Heart left ventricle (tissue), 16 donors: ENCODE measurements at regions not wholly inside any gene's neighbourhood (a gene's known extent, or its start where the extent isn't known, plus 50 kb on each side); places are given as distances from the start of the nearest gene placed in this dataset.
A peak's percentile ranks its signal among the peaks of the same experiment; 100 is the strongest.

Experiments used
- ATAC-seq, 4 donors: fragments of 200-7000 bp; cut with Tn5 transposase; one replicate each; pipeline ENCODE4 v1.9.1; 2020 to 2022; ENCODE audit warnings: moderate library complexity in 4 of 4, mild to moderate bottlenecking in 3 of 4, moderate number of reproducible peaks in 1 of 4
- DNase-seq, 5 donors: peaks; one replicate each; pipeline ENCODE4 v3.0.0-alpha.2; 2020
- H3K27ac ChIP-seq, 12 donors: fragments of 200-600 bp; sonication (generic) in 4 of 12; one replicate each; pipeline versions ENCODE4 v1.5.0 to v1.8.0; 2016 to 2022; ENCODE audit warnings: mild to moderate bottlenecking in 2 of 12
- H3K27me3 ChIP-seq, 9 donors: fragments of 200-600 bp; sonication (generic) in 2 of 9; one replicate each; pipeline versions ENCODE4 v1.5.1 to v1.8.0; 2016 to 2022; ENCODE audit warnings: mild to moderate bottlenecking in 3 of 9
- H3K36me3 ChIP-seq, 9 donors: fragments of 200-600 bp; sonication (generic) in 2 of 9; one replicate each; pipeline versions ENCODE4 v1.5.0 to v1.8.0; 2018 to 2022; ENCODE audit warnings: mild to moderate bottlenecking in 2 of 9
- H3K4me1 ChIP-seq, 12 donors: fragments of 200-600 bp; sonication (generic) in 4 of 12; one replicate each; pipeline versions ENCODE4 v1.5.0 to v1.8.0; 2016 to 2022; ENCODE audit warnings: mild to moderate bottlenecking in 3 of 12
- H3K4me3 ChIP-seq, 12 donors: fragments of 200-600 bp; sonication (generic) in 4 of 12; one replicate each; pipeline versions ENCODE4 v1.5.0 to v1.8.0; 2017 to 2022; ENCODE audit warnings: mild to moderate bottlenecking in 9 of 12, moderate library complexity in 4 of 12
- H3K9me3 ChIP-seq, 12 donors: fragments of 200-600 bp; sonication (generic) in 4 of 12; one replicate each; pipeline versions ENCODE4 v1.5.0 to v1.8.0; 2016 to 2022; ENCODE audit warnings: mild to moderate bottlenecking in 1 of 12
- POLR2A ChIP-seq, 2 donors: fragments of 450-650 bp; IDR thresholded peaks; one replicate each; pipeline ENCODE4 v1.6.1; 2017; ENCODE audit warnings: antibody characterized with exemption in 2 of 2, mild to moderate bottlenecking in 2 of 2, moderate library complexity in 2 of 2
- WGBS, 4 donors: extraction: QIAGEN DNeasy Blood & Tissue Kit in 2 of 4; methylation state at CpG; one replicate each; pipeline versions ENCODE4 v1.1.5 to v1.1.7; 2013 to 2018; 5-methylcytosine and 5-hydroxymethylcytosine counted together
- intact Hi-C, 10 donors: fragments of 100-400 bp; cut with DNase I; formaldehyde crosslinking; loops; one replicate each; pipeline versions ENCODE4 v1.11.1 to v1.14.2; 2022
- TF ChIP-seq, protein P1 (sequence below), 12 donors: fragments of 200-600 bp; sonication (generic) in 4 of 12; IDR thresholded peaks; one replicate each; pipeline versions ENCODE4 v1.5.0 to v1.8.0; 2018 to 2022; ENCODE audit warnings: antibody characterized with exemption in 12 of 12, mild to moderate bottlenecking in 5 of 12
- donor health status: ischemic (EF 13 %, LVEDD 7.1; RV severe dilation, severe dysfunction).
- donor health status: healthy with polysubstance abuse.
- donor health status: DM: no; HTN: yes; CAD: no.
- donor health status: DM: no; HTN: no; CAD: no.
- donor health status: ischemic (EF 25% LVEDD 6.9; RV normal size, moderate dysfunction).
- donor health status: ischemic (EF 25% LVEDD 5.7; RV mildly dilated, moderate dysfunction).
- donor health status: healthy.
- donor health status: DM: yes; HTN: yes; CAD: no.
- donor health status: ischemic (EF 35%, LVEDD 5.7; RV mildly dilated, moderate dysfunction).
- donor health status: nonischemic (EF 11% LVEDD 7.7; RV severe dilation, severe dysfunction).
- donor health status: DM: yes; HTN: yes; CAD: no.
- donor health status: PGD.
- donor health status: ischemic (EF 29% LVEDD 5.4; RV normal size, mild dysfunction).
- donor health status: nonischemic (EF 23%, LVEDD 6.1; RV moderate dilation, normal function).

DNA sequence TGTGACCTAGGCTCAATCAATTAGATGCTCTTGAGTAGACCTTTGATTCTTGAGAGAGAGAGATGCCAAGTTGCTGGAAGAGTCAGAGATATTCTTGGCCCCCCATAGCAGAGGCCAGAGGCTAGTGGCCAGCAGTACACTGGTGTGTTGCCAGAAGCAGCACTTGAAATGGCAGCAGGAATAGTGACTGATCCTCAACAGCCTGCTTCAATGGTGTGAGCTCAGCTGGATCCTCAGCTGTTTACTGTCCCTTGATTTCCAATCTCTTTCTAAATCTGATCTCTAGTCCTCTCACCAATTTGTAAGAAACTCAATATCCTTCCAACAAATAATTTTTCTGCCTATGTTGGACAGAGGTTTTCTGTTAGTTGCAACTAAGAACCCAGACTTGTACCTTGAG lies 170.3 kb upstream of the CCDC54 start:
- Histone ChIP-seq H3K27ac (peak overlapping the region; percentile 54 to 88 (median 76)), H3K27me3 (no peaks in the 10 kb centered on the region), H3K4me1 (peaks cover 0 to 59% (median 35%) of the 10 kb centered on the region in 12 donors), H3K4me3 (no peak overlapping the region), H3K36me3 (no peaks in the 10 kb centered on the region), H3K9me3 (no peaks in the 10 kb centered on the region)
- peak; percentile 45 to 85 (median 56) for ATAC-seq
- TF ChIP-seq, protein P1, sequence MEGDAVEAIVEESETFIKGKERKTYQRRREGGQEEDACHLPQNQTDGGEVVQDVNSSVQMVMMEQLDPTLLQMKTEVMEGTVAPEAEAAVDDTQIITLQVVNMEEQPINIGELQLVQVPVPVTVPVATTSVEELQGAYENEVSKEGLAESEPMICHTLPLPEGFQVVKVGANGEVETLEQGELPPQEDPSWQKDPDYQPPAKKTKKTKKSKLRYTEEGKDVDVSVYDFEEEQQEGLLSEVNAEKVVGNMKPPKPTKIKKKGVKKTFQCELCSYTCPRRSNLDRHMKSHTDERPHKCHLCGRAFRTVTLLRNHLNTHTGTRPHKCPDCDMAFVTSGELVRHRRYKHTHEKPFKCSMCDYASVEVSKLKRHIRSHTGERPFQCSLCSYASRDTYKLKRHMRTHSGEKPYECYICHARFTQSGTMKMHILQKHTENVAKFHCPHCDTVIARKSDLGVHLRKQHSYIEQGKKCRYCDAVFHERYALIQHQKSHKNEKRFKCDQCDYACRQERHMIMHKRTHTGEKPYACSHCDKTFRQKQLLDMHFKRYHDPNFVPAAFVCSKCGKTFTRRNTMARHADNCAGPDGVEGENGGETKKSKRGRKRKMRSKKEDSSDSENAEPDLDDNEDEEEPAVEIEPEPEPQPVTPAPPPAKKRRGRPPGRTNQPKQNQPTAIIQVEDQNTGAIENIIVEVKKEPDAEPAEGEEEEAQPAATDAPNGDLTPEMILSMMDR (IDR thresholded peaks at IDR 0.05) = no peak
- TF ChIP-seq POLR2A (IDR thresholded peaks at IDR 0.05) = no peak
- intact Hi-C loops = no loop called here
- DNase-seq = peak in 2 of 5 donors; percentile 45 to 49

GRCh38 chr3:107208100-107208499 lies 169.1 kb upstream of the CCDC54 start:
- peak in 4 of 5 donors; percentile 28 to 69 (median 42) for DNase-seq
- Histone ChIP-seq H3K27me3 (no peaks in the 10 kb centered on the region), H3K4me1 (peaks cover 0 to 67% (median 39%) of the 10 kb centered on the region in 12 donors), H3K4me3 (peak overlapping the region in 7 of 12 donors; percentile 1 to 40 (median 13)), H3K9me3 (no peaks in the 10 kb centered on the region), H3K27ac (peak overlapping the region; percentile 54 to 88 (median 76)), H3K36me3 (no peaks in the 10 kb centered on the region)
- ATAC-seq = peak; percentile 89 to 95 (median 94)
- intact Hi-C loops = no loop called here
- no peak for TF ChIP-seq POLR2A (IDR thresholded peaks at IDR 0.05)
- TF ChIP-seq, protein P1 (IDR thresholded peaks at IDR 0.05) = no peak

DNA sequence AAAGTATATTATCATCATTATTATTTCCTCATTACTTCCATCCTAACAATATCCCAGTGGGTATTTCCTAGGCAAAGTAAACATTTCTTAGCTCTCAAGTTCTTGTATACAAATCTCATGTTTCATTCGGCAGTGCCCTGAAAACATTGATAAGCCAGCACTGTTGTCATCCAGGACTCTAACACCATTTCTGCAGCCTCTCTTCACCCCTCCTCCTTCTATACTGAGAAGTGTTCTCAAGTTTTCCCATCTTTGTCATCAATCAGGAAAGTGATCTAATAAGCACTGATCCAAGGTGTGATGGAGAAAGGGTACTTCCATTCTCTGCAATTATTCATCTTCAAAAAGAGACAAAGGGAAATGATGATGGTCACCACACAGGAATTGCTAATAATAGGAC lies 168.4 kb upstream of the CCDC54 start:
- ATAC-seq = no peak
- H3K9me3 ChIP-seq = no peaks in the 10 kb centered on the region
- DNase-seq = no peak
- no peaks in the 10 kb centered on the region for H3K36me3 ChIP-seq
- H3K27ac ChIP-seq = peak overlapping the region; percentile 54 to 88 (median 76)
- H3K27me3 ChIP-seq = no peaks in the 10 kb centered on the region
- 14 to 23% (median 16%) methylated on average over 1 of the region's 1 CpG for WGBS, 4 donors
- H3K4me3 ChIP-seq = peak overlapping the region in 6 of 12 donors; percentile 1 to 40 (median 18)
- intact Hi-C loops = no loop called here
- TF ChIP-seq POLR2A (IDR thresholded peaks at IDR 0.05) = no peak
- TF ChIP-seq, protein P1 (IDR thresholded peaks at IDR 0.05) = no peak
- H3K4me1 ChIP-seq = peaks cover 0 to 67% (median 39%) of the 10 kb centered on the region in 12 donors

DNA sequence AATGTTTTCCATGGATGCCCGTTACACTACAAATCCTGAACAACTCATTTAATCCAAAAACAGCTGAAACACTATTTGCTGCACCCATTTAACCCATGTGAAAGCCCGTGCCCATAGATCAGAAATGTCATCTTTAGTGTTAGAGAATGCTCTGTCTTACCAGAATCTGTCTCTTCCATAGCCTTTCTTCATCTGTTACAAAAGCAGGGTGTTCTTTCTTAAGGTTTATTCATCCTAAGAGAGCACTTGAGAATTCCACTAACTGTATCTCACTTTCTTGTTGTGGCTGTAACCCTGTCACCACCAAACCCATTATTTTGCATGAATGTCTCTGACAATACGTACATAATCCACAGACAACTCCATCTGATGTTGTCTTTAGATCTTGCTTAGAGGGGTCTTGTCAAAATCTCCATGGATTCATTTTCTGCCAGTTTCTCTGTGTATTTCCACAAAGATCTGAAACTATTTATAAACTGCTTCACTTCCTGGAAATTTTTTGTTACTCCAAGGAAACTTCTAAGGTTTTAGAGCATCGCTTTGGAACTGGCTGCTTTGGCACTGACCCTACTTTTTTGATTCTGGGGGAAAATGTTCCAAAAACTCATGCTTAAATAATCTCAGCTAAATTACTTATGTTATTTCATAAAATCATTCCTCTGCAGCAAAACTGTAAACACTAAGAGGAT lies 167.8 kb upstream of the CCDC54 start:
- no peak for TF ChIP-seq POLR2A (IDR thresholded peaks at IDR 0.05)
- TF ChIP-seq, protein P1 (IDR thresholded peaks at IDR 0.05) = no peak
- whole genome bisulfite sequencing, 4 donors = 57 to 65% (median 63%) methylated on average over 4 of the region's 4 CpGs
- H3K27me3 ChIP-seq = no peaks in the 10 kb centered on the region
- ATAC-seq (no peak), DNase-seq (no peak)
- H3K27ac ChIP-seq = peak overlapping the region; percentile 54 to 88 (median 76)
- H3K4me3 ChIP-seq = peak overlapping the region in 5 of 12 donors; percentile 1 to 40 (median 13)
- H3K36me3 ChIP-seq = no peaks in the 10 kb centered on the region
- intact Hi-C loops = no loop called here
- peaks cover 0 to 67% (median 39%) of the 10 kb centered on the region in 12 donors for H3K4me1 ChIP-seq
- H3K9me3 ChIP-seq = no peaks in the 10 kb centered on the region
